Psoas muscle (tissue), 7 donors: ENCODE measurements at regions not wholly inside any gene's neighbourhood (a gene's known extent, or its start where the extent isn't known, plus 50 kb on each side); places are given as distances from the start of the nearest gene placed in this dataset.

ENCODE experiments used
- ATAC-seq, 4 donors: fragments of 200-7000 bp; cut with Tn5 transposase; one replicate each; pipeline ENCODE4 v1.9.1; 2020; ENCODE audit warnings: moderate library complexity in 3 of 4, mild to moderate bottlenecking in 2 of 4
- DNase-seq, 2 donors: peaks; one replicate each; pipeline ENCODE4 v3.0.0-alpha.2; 2020
- H3K27ac ChIP-seq: fragments of 200-600 bp; one replicate; pipeline ENCODE4 v1.8.0; 2022
- H3K27me3 ChIP-seq, 3 donors: fragments of 200-600 bp in 1 of 3; one replicate each; pipeline versions ENCODE4 v1.6.1 to v1.8.0; 2013 to 2022; ENCODE audit warnings: low read length in 2 of 3, mild to moderate bottlenecking in 2 of 3, moderate library complexity in 1 of 3; ENCODE audit not compliant: insufficient read depth in 3 of 3
- H3K36me3 ChIP-seq, 2 donors: fragments of 200-600 bp in 1 of 2; one replicate each; pipeline versions ENCODE4 v1.6.1 to v1.8.0; 2013 to 2022; ENCODE audit warnings: low read depth in 1 of 2, mild to moderate bottlenecking in 1 of 2, moderate library complexity in 1 of 2; ENCODE audit not compliant: insufficient read depth in 1 of 2
- H3K4me1 ChIP-seq: fragments of 200-600 bp; one replicate; pipeline ENCODE4 v1.8.0; 2022
- H3K4me3 ChIP-seq: fragments of 200-600 bp; one replicate; pipeline ENCODE4 v1.8.0; 2022; ENCODE audit warnings: mild to moderate bottlenecking
- H3K9me3 ChIP-seq: fragments of 200-600 bp; one replicate; pipeline ENCODE4 v1.8.0; 2022
- WGBS, 3 donors: extraction: QIAGEN DNeasy Blood & Tissue Kit; methylation state at CpG; one replicate each; pipeline versions ENCODE4 v1.1.6 to v1.1.7; 2013; 5-methylcytosine and 5-hydroxymethylcytosine counted together
- intact Hi-C, 2 donors: fragments of 100-400 bp; cut with DNase I; formaldehyde crosslinking; loops; one replicate each; pipeline versions ENCODE4 v1.11.0 to v1.14.2; 2022
- TF ChIP-seq, protein P1 (sequence below): fragments of 200-600 bp; IDR thresholded peaks from one replicate; pipeline ENCODE4 v1.8.0; 2022; ENCODE audit warnings: antibody characterized with exemption
- donor health status: healthy with polysubstance abuse.
- donor health status: DM: no; HTN: no; CAD: no; lungs with moderate emphysema.
- donor health status: Bipolar disorder and iron deficiency.
- donor health status: healthy.
- donor health status: DM: yes; HTN: yes; CAD: no.
- donor health status: DM: no; HTN: no; CAD: no.
- donor health status: DM: yes; HTN: yes; CAD: no.

DNA sequence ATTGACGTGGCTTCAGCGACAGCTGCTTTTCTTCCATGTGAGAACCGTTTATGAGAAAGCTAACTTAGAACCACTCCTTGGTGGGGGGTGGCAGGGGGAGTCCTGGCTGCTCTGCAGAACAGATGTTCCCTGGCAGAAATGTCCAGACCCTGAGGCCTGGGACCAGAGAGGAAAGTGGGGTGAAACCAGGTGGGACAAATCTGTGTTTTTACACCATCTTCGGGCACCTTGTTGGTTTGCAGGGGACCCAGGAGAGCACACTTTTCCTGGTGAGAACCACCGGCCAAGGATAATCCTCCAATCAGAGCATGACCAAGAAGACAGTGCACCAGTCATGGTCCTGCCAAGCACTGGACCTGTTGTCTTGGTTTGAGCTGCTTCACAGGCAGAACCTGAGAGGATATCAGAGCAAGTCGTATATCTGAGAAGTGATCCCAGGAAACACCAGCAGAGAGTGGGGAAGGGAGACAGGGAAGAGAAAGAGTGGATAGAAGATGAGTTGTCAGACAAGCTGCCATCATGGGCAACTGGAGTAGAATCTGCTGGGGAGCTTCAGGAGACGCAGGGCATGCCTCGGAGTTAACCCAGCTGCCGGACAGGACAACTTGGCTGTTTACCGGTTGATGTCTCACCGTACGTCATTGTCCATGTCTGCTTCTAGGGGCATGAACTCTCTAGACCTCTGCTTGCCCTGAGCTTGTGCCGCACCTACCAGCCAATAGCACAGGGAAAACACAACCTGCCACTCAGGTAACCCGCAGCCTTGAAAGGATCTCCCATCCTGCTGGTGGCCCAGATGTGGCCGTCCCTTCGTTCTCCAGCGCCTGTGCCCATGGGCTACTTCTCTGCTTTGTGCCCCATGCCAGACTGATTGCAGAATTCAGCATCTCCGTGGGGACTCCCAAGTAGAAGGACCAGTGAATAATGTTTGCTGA is 178.4 kb upstream of the MVB12B start:
- intact Hi-C loops, result no loop called here
- Histone ChIP-seq H3K27ac (no peak overlapping the region), H3K27me3 (peaks cover 0 to 39% (median 4%) of the 10 kb centered on the region in 3 donors), H3K9me3 (no peaks in the 10 kb centered on the region), H3K36me3 (no peaks in the 10 kb centered on the region), H3K4me1 (no peaks in the 10 kb centered on the region), H3K4me3 (no peak overlapping the region)
- 58 to 66% (median 60%) methylated on average over 18 of the region's 18 CpGs for WGBS, 3 donors
- TF ChIP-seq, protein P1, sequence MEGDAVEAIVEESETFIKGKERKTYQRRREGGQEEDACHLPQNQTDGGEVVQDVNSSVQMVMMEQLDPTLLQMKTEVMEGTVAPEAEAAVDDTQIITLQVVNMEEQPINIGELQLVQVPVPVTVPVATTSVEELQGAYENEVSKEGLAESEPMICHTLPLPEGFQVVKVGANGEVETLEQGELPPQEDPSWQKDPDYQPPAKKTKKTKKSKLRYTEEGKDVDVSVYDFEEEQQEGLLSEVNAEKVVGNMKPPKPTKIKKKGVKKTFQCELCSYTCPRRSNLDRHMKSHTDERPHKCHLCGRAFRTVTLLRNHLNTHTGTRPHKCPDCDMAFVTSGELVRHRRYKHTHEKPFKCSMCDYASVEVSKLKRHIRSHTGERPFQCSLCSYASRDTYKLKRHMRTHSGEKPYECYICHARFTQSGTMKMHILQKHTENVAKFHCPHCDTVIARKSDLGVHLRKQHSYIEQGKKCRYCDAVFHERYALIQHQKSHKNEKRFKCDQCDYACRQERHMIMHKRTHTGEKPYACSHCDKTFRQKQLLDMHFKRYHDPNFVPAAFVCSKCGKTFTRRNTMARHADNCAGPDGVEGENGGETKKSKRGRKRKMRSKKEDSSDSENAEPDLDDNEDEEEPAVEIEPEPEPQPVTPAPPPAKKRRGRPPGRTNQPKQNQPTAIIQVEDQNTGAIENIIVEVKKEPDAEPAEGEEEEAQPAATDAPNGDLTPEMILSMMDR, result no peak
- DNase-seq (no peak), ATAC-seq (no peak)

DNA sequence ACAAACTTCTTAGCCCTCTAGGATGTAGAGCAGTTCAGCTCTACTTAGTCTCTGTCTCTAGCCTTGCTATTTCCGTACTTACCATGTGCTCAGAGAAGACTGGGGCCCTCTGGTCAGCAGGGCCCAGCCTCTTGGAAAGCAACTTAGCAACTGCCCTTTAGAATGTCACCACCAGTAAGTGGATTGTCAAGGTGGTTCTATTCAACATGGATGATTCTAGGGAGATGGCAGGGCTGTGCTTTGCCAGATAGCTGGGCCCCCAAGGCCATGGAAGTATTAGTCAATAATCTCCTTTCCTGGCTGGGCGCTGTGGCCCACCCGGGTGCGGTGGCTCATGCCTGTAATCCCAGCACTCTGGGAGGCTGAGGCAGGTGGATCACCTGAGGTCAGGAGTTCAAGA is 177.6 kb upstream of the MVB12B start:
- Histone ChIP-seq H3K36me3 (no peaks in the 10 kb centered on the region), H3K4me3 (no peak overlapping the region), H3K27ac (no peak overlapping the region), H3K4me1 (no peaks in the 10 kb centered on the region), H3K27me3 (peaks cover 0 to 43% (median 7%) of the 10 kb centered on the region in 3 donors), H3K9me3 (no peaks in the 10 kb centered on the region)
- intact Hi-C loops, result no loop called here
- TF ChIP-seq, protein P1, result no peak
- WGBS, 3 donors, result 89 to 96% (median 91%) methylated on average over 4 of the region's 4 CpGs
- ATAC-seq (no peak), DNase-seq (no peak)

DNA sequence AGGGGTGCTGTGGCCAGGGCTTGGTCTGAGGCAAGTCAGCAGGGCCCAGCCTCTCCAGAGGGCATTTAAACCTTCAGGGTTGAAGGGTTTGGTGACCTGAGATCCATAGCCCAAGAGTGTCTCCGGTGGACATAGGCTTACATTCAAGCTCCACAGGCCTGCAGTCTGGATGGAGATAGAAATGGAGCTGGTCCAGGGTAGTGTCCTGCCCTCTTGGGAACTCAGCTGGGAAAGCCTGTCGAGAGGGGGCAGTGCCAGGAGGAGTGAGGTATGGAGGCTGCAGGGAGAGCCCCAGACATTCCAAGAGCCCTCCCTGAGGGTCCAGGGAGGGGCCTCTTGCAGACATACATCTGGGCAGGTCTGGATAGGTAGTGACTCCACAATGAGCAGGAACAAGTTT is 177.0 kb upstream of the MVB12B start:
- no peak overlapping the region for H3K4me3 ChIP-seq
- no peaks in the 10 kb centered on the region for H3K36me3 ChIP-seq
- H3K4me1 ChIP-seq, result no peaks in the 10 kb centered on the region
- H3K27me3 ChIP-seq, result peaks cover 0 to 47% (median 12%) of the 10 kb centered on the region in 3 donors
- ATAC-seq, result no peak
- TF ChIP-seq, protein P1, result no peak
- no peaks in the 10 kb centered on the region for H3K9me3 ChIP-seq
- 53 to 61% (median 59%) methylated on average over 2 of the region's 2 CpGs for WGBS, 3 donors
- no peak overlapping the region for H3K27ac ChIP-seq
- intact Hi-C loops, result no loop called here
- DNase-seq, result no peak

DNA sequence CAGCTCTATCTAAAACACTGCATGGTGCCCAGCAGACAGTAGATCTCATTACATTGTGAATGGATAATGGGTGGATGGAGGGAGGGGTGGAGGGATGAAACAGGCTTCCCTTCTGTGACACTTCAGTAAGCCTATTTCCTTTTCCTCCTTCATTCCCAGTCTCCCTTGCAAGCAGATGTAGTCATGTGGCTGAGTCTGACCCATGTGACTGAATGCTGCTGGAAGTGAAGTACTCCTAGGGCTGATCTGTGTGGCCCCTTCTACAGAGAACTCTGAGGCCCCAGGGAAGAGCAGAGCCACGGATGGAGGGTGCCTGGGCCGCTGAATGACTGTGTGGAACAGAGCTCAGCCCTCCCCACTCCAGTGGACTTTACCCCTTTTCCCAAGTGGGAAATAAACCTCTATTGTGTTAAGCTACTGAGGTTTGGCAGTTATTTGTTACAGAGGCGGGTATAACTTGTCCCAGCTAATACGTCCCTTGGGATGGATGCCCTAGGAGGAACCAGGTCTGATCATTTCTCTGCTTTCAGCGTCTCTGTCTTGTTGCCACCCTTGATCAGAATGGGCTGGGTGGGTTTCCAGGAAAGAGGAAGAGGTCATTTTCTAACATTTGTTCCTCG is 176.1 kb upstream of the MVB12B start:
- H3K27me3 ChIP-seq, result peaks cover 0 to 47% (median 12%) of the 10 kb centered on the region in 3 donors
- 53 to 70% (median 59%) methylated on average over 6 of the region's 6 CpGs for WGBS, 3 donors
- intact Hi-C loops, result no loop called here
- no peaks in the 10 kb centered on the region for H3K36me3 ChIP-seq
- TF ChIP-seq, protein P1, result no peak
- ATAC-seq (no peak), DNase-seq (no peak)
- H3K4me3 ChIP-seq, result no peak overlapping the region
- H3K27ac ChIP-seq, result no peak overlapping the region
- H3K4me1 ChIP-seq, result no peaks in the 10 kb centered on the region
- no peaks in the 10 kb centered on the region for H3K9me3 ChIP-seq
